IMR-90 (cell line): ENCODE measurements at regions not wholly inside any gene's neighbourhood (a gene's known extent, or its start where the extent isn't known, plus 50 kb on each side); places are given as distances from the start of the nearest gene placed in this dataset.

Experiments
- ATAC-seq: fragments of 200-7000 bp; cut with Tn5 transposase; 2 replicates; pipeline ENCODE4 v1.9.1; 2020; ENCODE audit warnings: low read depth, mild to moderate bottlenecking, moderate library complexity
- BruUV-seq: library from RNA; stranded (reverse); fragments of 400-500 nt; replicated peaks from 2 replicates; lab custom pipeline; 2021; lab: Mats Ljungman, UMichigan
- CTCF ChIA-PET: fragments of 300-600 bp; formaldehyde crosslinking; extraction: SDS; loops from one replicate; lab custom pipeline; 2021; ENCODE audit warnings: antibody characterized with exemption; lab: Yijun Ruan, JAX
- POLR2A ChIA-PET: fragments of 300-600 bp; sonication (Branson Sonifier 250); formaldehyde crosslinking; loops from one replicate; lab custom pipeline; 2022; ENCODE audit warnings: antibody characterized with exemption; ENCODE audit not compliant: unreplicated experiment; lab: Charles Lee
- DNase-seq: peaks from one replicate; pipeline ENCODE4 v3.0.0; 2013
- H2AFZ ChIP-seq: replicated peaks from 2 replicates; pipeline ENCODE3; 2013; ENCODE audit warnings: low read length, mild to moderate bottlenecking; ENCODE audit not compliant: poor library complexity
- H2AK5ac ChIP-seq: 2 replicates; pipeline ENCODE4 v1.6.1; 2013; ENCODE audit warnings: low read depth, low read length, inconsistent platforms
- H2AK9ac ChIP-seq: replicated peaks from 2 replicates; pipeline ENCODE3; 2013; ENCODE audit warnings: mild to moderate bottlenecking, low read depth, low read length, moderate library complexity; ENCODE audit not compliant: poor library complexity
- H2BK120ac ChIP-seq: 2 replicates; pipeline ENCODE4 v1.6.1; 2013; ENCODE audit warnings: low read depth, low read length, inconsistent platforms
- H2BK15ac ChIP-seq: 3 replicates; pipeline ENCODE4 v1.6.1; 2013; ENCODE audit warnings: low read depth, low read length, inconsistent platforms
- H2BK20ac ChIP-seq: 2 replicates; pipeline ENCODE4 v1.6.1; 2013; ENCODE audit warnings: low read depth, mild to moderate bottlenecking, inconsistent platforms, low read length, moderate library complexity
- H2BK5ac ChIP-seq: 2 replicates; pipeline ENCODE4 v1.6.1; 2013; ENCODE audit warnings: mild to moderate bottlenecking, low read depth, low read length, inconsistent platforms; ENCODE audit not compliant: poor library complexity, severe bottlenecking
- H3K14ac ChIP-seq: replicated peaks from 2 replicates; pipeline ENCODE4 v1.6.1; 2013; ENCODE audit warnings: low read depth, low read length, inconsistent platforms
- H3K18ac ChIP-seq: 2 replicates; pipeline ENCODE4 v1.6.1; 2013; ENCODE audit warnings: low read depth, low read length, control low read depth
- H3K23ac ChIP-seq: 2 replicates; pipeline ENCODE4 v1.6.1; 2013; ENCODE audit warnings: low read depth, low read length, inconsistent platforms
- H3K27ac ChIP-seq: 2 replicates; pipeline ENCODE4 v1.5.1; 2013; ENCODE audit warnings: mild to moderate bottlenecking, control low read depth, low read length; ENCODE audit not compliant: insufficient read depth
- H3K27me3 ChIP-seq: 2 replicates; pipeline ENCODE4 v1.6.1; 2013; ENCODE audit warnings: low read length; ENCODE audit not compliant: control insufficient read depth, insufficient read depth
- H3K36me3 ChIP-seq: 2 replicates; pipeline ENCODE4 v1.6.1; 2013; ENCODE audit warnings: low read length, mixed read lengths; ENCODE audit not compliant: control insufficient read depth, insufficient read depth
- H3K4ac ChIP-seq: 2 replicates; pipeline ENCODE4 v1.6.1; 2013; ENCODE audit warnings: low read depth, low read length, inconsistent platforms
- H3K4me1 ChIP-seq: 2 replicates; pipeline ENCODE4 v1.6.1; 2013; ENCODE audit warnings: low read length, mixed read lengths; ENCODE audit not compliant: control insufficient read depth, insufficient read depth
- H3K4me2 ChIP-seq: 2 replicates; pipeline ENCODE4 v1.6.1; 2013; ENCODE audit warnings: low read depth, mild to moderate bottlenecking, control low read depth, low read length, moderate library complexity
- H3K4me3 ChIP-seq: 2 replicates; pipeline ENCODE4 v1.5.1; 2013; ENCODE audit warnings: low read depth, mild to moderate bottlenecking, control low read depth, low read length, moderate library complexity; ENCODE audit not compliant: insufficient read depth
- H3K56ac ChIP-seq: 2 replicates; pipeline ENCODE4 v1.6.1; 2013; ENCODE audit warnings: low read length, inconsistent platforms; ENCODE audit not compliant: insufficient read depth; ENCODE audit errors: extremely low read depth
- H3K79me1 ChIP-seq, 2 experiments: 2 replicates each; pipeline ENCODE4 v1.6.1; 2013; ENCODE audit warnings: low read length in 2 of 2, inconsistent platforms in 1 of 2, low read depth in 1 of 2
- H3K9ac ChIP-seq: 2 replicates; pipeline ENCODE4 v1.6.1; 2013; ENCODE audit warnings: low read depth, low read length, control low read depth
- H3K9me1 ChIP-seq: 2 replicates; pipeline ENCODE4 v1.6.1; 2013; ENCODE audit warnings: low read length, inconsistent platforms; ENCODE audit not compliant: insufficient read depth
- H3K9me3 ChIP-seq: 2 replicates; pipeline ENCODE4 v1.6.1; 2013; ENCODE audit warnings: low read length; ENCODE audit not compliant: control insufficient read depth, insufficient read depth
- H4K20me1 ChIP-seq: 2 replicates; pipeline ENCODE4 v1.6.1; 2013; ENCODE audit warnings: low read length, inconsistent platforms; ENCODE audit not compliant: insufficient read depth
- H4K5ac ChIP-seq: 2 replicates; pipeline ENCODE4 v1.6.1; 2013; ENCODE audit warnings: mild to moderate bottlenecking, low read depth, low read length, control low read depth
- H4K8ac ChIP-seq, 2 experiments: 2 replicates each; pipeline ENCODE4 v1.6.1; 2013; ENCODE audit warnings: low read depth in 2 of 2, low read length in 2 of 2, control low read depth in 1 of 2, inconsistent platforms in 1 of 2
- H4K91ac ChIP-seq: 2 replicates; pipeline ENCODE4 v1.6.1; 2013; ENCODE audit warnings: low read depth, low read length, inconsistent platforms; ENCODE audit not compliant: insufficient read depth
- CEBPB ChIP-seq: IDR thresholded peaks from 2 replicates; pipeline ENCODE4 v1.6.1; 2012; ENCODE audit warnings: low read depth, low read length, improper control_type of control experiment
- FOS ChIP-seq: fragments of 150-350 bp; IDR thresholded peaks from 2 replicates; pipeline ENCODE4 v1.6.1; 2016; ENCODE audit warnings: low read depth, low read length
- MXI1 ChIP-seq: IDR thresholded peaks from 2 replicates; pipeline ENCODE4 v1.6.1; 2012; ENCODE audit warnings: low read depth, mild to moderate bottlenecking, low read length, moderate library complexity, borderline replicate concordance
- RAD21 ChIP-seq: IDR thresholded peaks from 2 replicates; pipeline ENCODE4 v1.6.1; 2012; ENCODE audit warnings: low read length, improper control_type of control experiment
- RCOR1 ChIP-seq: IDR thresholded peaks from 2 replicates; pipeline ENCODE4 v1.6.1; 2012; ENCODE audit warnings: mild to moderate bottlenecking, low read length, improper control_type of control experiment; ENCODE audit not compliant: insufficient replicate concordance
- WGBS, 2 experiments: methylation state at CpG; one replicate each; pipeline versions ENCODE4 v1.1.5 to v1.1.7; 2013; ENCODE audit warnings: missing lambda C conversion rate in 2 of 2; ENCODE audit not compliant: insufficient read length in 1 of 2; ENCODE audit errors: extremely low coverage in 2 of 2; 5-methylcytosine and 5-hydroxymethylcytosine counted together
- dilution Hi-C: fragments of 300-500 bp; cut with HindIII; formaldehyde crosslinking; loops from one replicate; pipeline ENCODE4 v1.14.3; 2018; ENCODE audit warnings: low sequenced_read_pairs; ENCODE audit not compliant: unreplicated experiment
- in situ Hi-C: fragments of 300-500 bp; cut with MboI; formaldehyde crosslinking; loops from 3 replicates; pipeline ENCODE4 v1.14.3; 2019; ENCODE audit warnings: low sequenced_read_pairs, inconsistent platforms, mixed read lengths
- intact Hi-C: fragments of 100-400 bp; cut with micrococcal nuclease; formaldehyde crosslinking; loops from 2 replicates; pipeline ENCODE4 v1.10.0; 2022

GRCh38 chr11:71330349-71330748 is 78.0 kb upstream of the SHANK2 start:
- Histone ChIP-seq H2AK9ac (no peak overlapping the region), H3K36me3 (no peaks in the 10 kb centered on the region), H4K8ac (no peak overlapping the region), H3K79me1 (no peaks in the 10 kb centered on the region), H3K4me2 (no peak overlapping the region), H3K9me3 (peaks cover 6% of the 10 kb centered on the region; the same call in 1 of the 2 replicates), H3K27me3 (peaks cover 20% of the 10 kb centered on the region), H4K20me1 (no peaks in the 10 kb centered on the region), H3K9me1 (no peaks in the 10 kb centered on the region), H3K23ac (no peak overlapping the region), H4K91ac (no peak overlapping the region), H2BK5ac (no peak overlapping the region), H2AK5ac (no peak overlapping the region), H3K18ac (no peak overlapping the region), H4K5ac (no peak overlapping the region), H3K27ac (no peak overlapping the region), H3K56ac (no peak overlapping the region), H2BK15ac (no peak overlapping the region), H2BK120ac (no peak overlapping the region), H3K4ac (no peak overlapping the region), H2AFZ (no peak overlapping the region), H3K4me1 (no peaks in the 10 kb centered on the region), H3K14ac (no peak overlapping the region), H3K4me3 (no peak overlapping the region), H2BK20ac (no peak overlapping the region), H3K9ac (no peak overlapping the region)
- BruUV-seq: no TSS peak
- ATAC-seq (no peak), DNase-seq (no peak)
- WGBS, 2 experiments: no CpG with 5 or more reads among the region's 10 CpGs
- in situ Hi-C loops: no loop called here
- POLR2A ChIA-PET: no interaction called here
- TF ChIP-seq MXI1 (no peak), CEBPB (no peak), RAD21 (no peak), FOS (no peak), RCOR1 (no peak)
- dilution Hi-C loops: no loop called here
- CTCF ChIA-PET: no interaction called here
- intact Hi-C loops: no loop called here
